ENCODE measurements at regions not wholly inside any gene's neighbourhood (a gene's known extent, or its start where the extent isn't known, plus 50 kb on each side); places are given as distances from the start of the nearest gene placed in this dataset.
"Not testable (repeated sequence)": the region's sequence is repeated elsewhere in the genome, so short reads cannot be mapped to it uniquely, and the experiment has no call there.

GRCh38 chr4:100022792-100023222 is 72.7 kb upstream of the H2AZ1 start:
- DNase-seq: no peak

GRCh38 chr4:100019821-100020220 is 69.7 kb upstream of the H2AZ1 start:
- DNase-seq: no peak

GRCh38 chr4:100017637-100018310 is 67.7 kb upstream of the H2AZ1 start:
- DNase-seq: no peak

- no peak for DNase-seq
Measured at GRCh38 chr4:100016191-100016590, 66.1 kb upstream of the H2AZ1 start.

GRCh38 chr4:100014616-100015015 is 64.5 kb upstream of the H2AZ1 start:
- no peak for DNase-seq

GRCh38 chr4:100009490-100009889 is 59.4 kb upstream of the H2AZ1 start:
- DNase-seq: no peak

- DNase-seq: no peak
Measured at GRCh38 chr4:100008048-100008447, 58.0 kb upstream of the H2AZ1 start.

- DNase-seq: not testable (repeated sequence)
Measured at GRCh38 chr4:100006161-100006560, 56.1 kb upstream of the H2AZ1 start.

All from stimulated activated CD4-positive, alpha-beta T cell treated with anti-CD3 and anti-CD28 coated beads, Interleukin-15, amount 100 ng/mL, for 24 hours (primary cell).